ENCODE measurements at regions not wholly inside any gene's neighbourhood (a gene's known extent, or its start where the extent isn't known, plus 50 kb on each side); places are given as distances from the start of the nearest gene placed in this dataset.

DNA sequence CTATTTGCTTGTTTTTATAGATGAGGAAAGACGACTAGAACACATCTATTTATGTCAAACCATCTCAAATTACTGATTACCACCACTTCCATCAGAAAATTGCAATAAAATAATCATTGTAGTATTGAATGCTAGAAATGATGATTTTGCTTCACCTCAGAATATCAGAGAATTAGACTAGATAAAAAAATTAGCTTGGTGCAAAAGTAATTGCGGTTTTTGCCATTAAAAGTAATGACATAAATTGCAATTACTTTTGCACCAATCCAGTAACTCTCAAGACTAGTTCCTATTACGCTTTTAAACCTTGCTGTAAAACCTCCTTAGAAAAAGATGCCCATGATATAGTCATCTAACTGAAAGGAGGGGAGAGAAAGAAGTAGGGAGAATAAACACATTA lies 556.7 kb upstream of the GRIN3A start:
- Histone ChIP-seq H3K27ac (replicated peaks) (no peak overlapping the region), H3K4me3 (replicated peaks; ENCODE audit: insufficient read depth, low read length) (no peak overlapping the region), H3K27me3 (ENCODE audit: insufficient read depth, poor library complexity, severe bottlenecking) (no peaks in the 10 kb centered on the region)
- TF ChIP-seq POLR2AphosphoS5 (IDR thresholded peaks at IDR 0.05; ENCODE audit: low read depth) (no peak), GABPA (IDR thresholded peaks at IDR 0.05; ENCODE audit: low read depth) (no peak), SPI1 (IDR thresholded peaks at IDR 0.05; ENCODE audit: borderline replicate concordance, low read depth) (no peak)
- TF ChIP-seq, protein P1, sequence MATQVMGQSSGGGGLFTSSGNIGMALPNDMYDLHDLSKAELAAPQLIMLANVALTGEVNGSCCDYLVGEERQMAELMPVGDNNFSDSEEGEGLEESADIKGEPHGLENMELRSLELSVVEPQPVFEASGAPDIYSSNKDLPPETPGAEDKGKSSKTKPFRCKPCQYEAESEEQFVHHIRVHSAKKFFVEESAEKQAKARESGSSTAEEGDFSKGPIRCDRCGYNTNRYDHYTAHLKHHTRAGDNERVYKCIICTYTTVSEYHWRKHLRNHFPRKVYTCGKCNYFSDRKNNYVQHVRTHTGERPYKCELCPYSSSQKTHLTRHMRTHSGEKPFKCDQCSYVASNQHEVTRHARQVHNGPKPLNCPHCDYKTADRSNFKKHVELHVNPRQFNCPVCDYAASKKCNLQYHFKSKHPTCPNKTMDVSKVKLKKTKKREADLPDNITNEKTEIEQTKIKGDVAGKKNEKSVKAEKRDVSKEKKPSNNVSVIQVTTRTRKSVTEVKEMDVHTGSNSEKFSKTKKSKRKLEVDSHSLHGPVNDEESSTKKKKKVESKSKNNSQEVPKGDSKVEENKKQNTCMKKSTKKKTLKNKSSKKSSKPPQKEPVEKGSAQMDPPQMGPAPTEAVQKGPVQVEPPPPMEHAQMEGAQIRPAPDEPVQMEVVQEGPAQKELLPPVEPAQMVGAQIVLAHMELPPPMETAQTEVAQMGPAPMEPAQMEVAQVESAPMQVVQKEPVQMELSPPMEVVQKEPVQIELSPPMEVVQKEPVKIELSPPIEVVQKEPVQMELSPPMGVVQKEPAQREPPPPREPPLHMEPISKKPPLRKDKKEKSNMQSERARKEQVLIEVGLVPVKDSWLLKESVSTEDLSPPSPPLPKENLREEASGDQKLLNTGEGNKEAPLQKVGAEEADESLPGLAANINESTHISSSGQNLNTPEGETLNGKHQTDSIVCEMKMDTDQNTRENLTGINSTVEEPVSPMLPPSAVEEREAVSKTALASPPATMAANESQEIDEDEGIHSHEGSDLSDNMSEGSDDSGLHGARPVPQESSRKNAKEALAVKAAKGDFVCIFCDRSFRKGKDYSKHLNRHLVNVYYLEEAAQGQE (IDR thresholded peaks at IDR 0.05; ENCODE audit: insufficient replicate concordance, low read depth): no peak
- TF ChIP-seq, protein P2, sequence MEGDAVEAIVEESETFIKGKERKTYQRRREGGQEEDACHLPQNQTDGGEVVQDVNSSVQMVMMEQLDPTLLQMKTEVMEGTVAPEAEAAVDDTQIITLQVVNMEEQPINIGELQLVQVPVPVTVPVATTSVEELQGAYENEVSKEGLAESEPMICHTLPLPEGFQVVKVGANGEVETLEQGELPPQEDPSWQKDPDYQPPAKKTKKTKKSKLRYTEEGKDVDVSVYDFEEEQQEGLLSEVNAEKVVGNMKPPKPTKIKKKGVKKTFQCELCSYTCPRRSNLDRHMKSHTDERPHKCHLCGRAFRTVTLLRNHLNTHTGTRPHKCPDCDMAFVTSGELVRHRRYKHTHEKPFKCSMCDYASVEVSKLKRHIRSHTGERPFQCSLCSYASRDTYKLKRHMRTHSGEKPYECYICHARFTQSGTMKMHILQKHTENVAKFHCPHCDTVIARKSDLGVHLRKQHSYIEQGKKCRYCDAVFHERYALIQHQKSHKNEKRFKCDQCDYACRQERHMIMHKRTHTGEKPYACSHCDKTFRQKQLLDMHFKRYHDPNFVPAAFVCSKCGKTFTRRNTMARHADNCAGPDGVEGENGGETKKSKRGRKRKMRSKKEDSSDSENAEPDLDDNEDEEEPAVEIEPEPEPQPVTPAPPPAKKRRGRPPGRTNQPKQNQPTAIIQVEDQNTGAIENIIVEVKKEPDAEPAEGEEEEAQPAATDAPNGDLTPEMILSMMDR (IDR thresholded peaks at IDR 0.05; ENCODE audit: insufficient read depth, low read length): no peak
- DNase-seq (ENCODE audit: low read depth in 1 of 2, low spot score in 1 of 2): no peak

DNA sequence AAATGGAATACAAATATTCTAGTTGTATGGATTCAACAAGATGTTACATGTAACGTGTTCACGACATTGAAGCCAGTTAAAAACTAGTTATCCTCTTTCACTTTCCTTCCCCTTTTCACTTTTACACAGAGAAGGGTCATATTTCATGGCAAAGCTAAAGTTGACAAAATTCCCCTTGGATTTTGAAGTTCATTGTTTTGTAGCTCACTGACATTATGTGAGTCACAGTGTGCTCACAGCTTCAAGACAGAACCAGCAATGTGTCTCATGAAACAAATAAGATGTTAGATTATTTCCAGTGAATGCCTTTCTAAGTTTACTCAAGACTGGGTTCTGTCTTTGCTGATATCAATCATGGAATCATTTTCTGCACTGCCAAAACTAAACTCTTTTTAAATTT lies 535.5 kb upstream of the GRIN3A start:
- H3K27ac ChIP-seq (replicated peaks): no peak overlapping the region
- no peak for DNase-seq (ENCODE audit: low read depth in 1 of 2, low spot score in 1 of 2)
- no peak for TF ChIP-seq POLR2AphosphoS5 (IDR thresholded peaks at IDR 0.05; ENCODE audit: low read depth)
- TF ChIP-seq, protein P2 (IDR thresholded peaks at IDR 0.05; ENCODE audit: insufficient read depth, low read length): no peak
- H3K27me3 ChIP-seq (ENCODE audit: insufficient read depth, poor library complexity, severe bottlenecking): no peaks in the 10 kb centered on the region
- H3K4me3 ChIP-seq (replicated peaks; ENCODE audit: insufficient read depth, low read length): no peak overlapping the region

DNA sequence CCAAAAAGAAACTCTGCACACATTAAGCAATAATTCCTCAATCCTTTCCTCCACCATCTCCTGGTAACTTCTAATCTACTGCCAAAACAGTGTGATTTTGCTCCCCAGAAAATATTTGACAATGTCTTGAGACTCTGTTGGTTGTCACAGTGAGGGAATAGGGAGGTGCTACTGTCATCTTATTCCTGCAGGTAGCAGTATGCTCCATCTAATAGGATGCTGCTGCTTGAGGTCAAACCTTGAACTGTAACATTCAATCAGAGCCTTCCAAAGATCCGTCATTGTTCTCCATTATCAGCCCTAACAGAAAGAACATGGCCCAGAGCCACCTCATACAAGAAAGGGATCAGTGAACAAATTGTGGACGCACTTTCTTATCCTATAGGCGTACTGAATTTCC lies 514.7 kb upstream of the GRIN3A start:
- Histone ChIP-seq H3K27me3 (ENCODE audit: insufficient read depth, poor library complexity, severe bottlenecking) (no peaks in the 10 kb centered on the region), H3K27ac (replicated peaks) (no peak overlapping the region), H3K4me3 (replicated peaks; ENCODE audit: insufficient read depth, low read length) (no peak overlapping the region)
- TF ChIP-seq POLR2AphosphoS5 (IDR thresholded peaks at IDR 0.05; ENCODE audit: low read depth): no peak
- TF ChIP-seq, protein P1 (IDR thresholded peaks at IDR 0.05; ENCODE audit: insufficient replicate concordance, low read depth): no peak
- TF ChIP-seq, protein P2 (IDR thresholded peaks at IDR 0.05; ENCODE audit: insufficient read depth, low read length): no peak
- TF ChIP-seq GABPA (IDR thresholded peaks at IDR 0.05; ENCODE audit: low read depth): no peak
- DNase-seq (ENCODE audit: low read depth in 1 of 2, low spot score in 1 of 2): no peak

DNA sequence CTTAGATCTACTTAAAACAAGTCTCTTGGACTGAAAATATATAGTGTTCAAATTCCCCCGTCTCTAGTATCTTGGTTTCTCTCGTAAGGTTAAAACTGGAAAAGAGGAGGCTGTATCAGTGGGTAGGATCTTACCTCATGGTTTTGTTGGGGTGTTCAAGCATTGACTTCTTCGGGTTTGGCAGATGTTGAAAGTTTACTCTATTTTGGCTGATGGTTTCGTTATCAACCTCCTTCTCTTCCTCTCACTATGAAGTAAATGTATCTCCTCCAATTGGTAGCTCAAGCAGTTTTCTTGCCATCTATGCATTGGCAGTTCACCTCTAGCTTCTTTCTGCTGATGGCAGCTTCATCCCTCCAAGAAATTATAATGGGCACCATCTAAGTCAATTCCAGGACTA lies 506.5 kb upstream of the GRIN3A start:
- TF ChIP-seq, protein P2 (IDR thresholded peaks at IDR 0.05; ENCODE audit: insufficient read depth, low read length): no peak
- TF ChIP-seq, protein P1 (IDR thresholded peaks at IDR 0.05; ENCODE audit: insufficient replicate concordance, low read depth): no peak
- TF ChIP-seq POLR2AphosphoS5 (IDR thresholded peaks at IDR 0.05; ENCODE audit: low read depth) (no peak), SPI1 (IDR thresholded peaks at IDR 0.05; ENCODE audit: borderline replicate concordance, low read depth) (no peak), GABPA (IDR thresholded peaks at IDR 0.05; ENCODE audit: low read depth) (no peak)
- no peak overlapping the region for H3K27ac ChIP-seq (replicated peaks)
- no peaks in the 10 kb centered on the region for H3K27me3 ChIP-seq (ENCODE audit: insufficient read depth, poor library complexity, severe bottlenecking)
- no peak overlapping the region for H3K4me3 ChIP-seq (replicated peaks; ENCODE audit: insufficient read depth, low read length)
- no peak for DNase-seq (ENCODE audit: low read depth in 1 of 2, low spot score in 1 of 2)
